AG10803 (cell line): ENCODE measurements at regions not wholly inside any gene's neighbourhood (a gene's known extent, or its start where the extent isn't known, plus 50 kb on each side); places are given as distances from the start of the nearest gene placed in this dataset.

Source experiments
- DNase-seq: peaks from one replicate; pipeline ENCODE4 v3.0.0; 2010; ENCODE audit warnings: low read depth
- H3K4me3 ChIP-seq: 2 replicates; pipeline ENCODE4 v1.5.1; 2011; ENCODE audit warnings: mild to moderate bottlenecking, low read length, control low read depth
- TF ChIP-seq, protein P1 (sequence below): conservative IDR thresholded peaks from 2 replicates; pipeline ENCODE4 v1.5.1; 2011; ENCODE audit warnings: mild to moderate bottlenecking, low read length, control low read depth, inconsistent platforms

DNA sequence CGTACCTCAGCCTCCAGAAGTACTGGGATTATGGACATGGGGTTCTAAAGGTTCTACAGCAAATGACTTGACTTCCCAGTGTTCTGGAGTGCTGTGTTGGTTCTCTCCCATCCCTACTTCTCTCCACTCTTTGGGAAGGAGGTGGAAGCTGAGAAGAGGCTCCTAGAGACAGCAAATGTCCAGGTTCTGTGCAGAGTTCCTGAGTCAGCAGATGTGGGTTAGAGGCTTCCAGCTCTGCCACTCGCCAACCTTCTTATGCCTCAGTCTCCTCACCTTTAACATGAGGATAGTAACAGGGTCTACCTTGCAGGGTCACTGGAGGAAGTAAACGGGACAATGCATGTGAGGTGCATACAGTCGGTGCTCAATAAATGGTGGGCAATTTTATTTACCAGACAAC, 80.5 kb upstream of the VSTM2B start:
- no peak for DNase-seq

GRCh38 chr19:29446361-29446760, 79.4 kb upstream of the VSTM2B start:
- H3K4me3 ChIP-seq, result no peak overlapping the region
- TF ChIP-seq, protein P1, sequence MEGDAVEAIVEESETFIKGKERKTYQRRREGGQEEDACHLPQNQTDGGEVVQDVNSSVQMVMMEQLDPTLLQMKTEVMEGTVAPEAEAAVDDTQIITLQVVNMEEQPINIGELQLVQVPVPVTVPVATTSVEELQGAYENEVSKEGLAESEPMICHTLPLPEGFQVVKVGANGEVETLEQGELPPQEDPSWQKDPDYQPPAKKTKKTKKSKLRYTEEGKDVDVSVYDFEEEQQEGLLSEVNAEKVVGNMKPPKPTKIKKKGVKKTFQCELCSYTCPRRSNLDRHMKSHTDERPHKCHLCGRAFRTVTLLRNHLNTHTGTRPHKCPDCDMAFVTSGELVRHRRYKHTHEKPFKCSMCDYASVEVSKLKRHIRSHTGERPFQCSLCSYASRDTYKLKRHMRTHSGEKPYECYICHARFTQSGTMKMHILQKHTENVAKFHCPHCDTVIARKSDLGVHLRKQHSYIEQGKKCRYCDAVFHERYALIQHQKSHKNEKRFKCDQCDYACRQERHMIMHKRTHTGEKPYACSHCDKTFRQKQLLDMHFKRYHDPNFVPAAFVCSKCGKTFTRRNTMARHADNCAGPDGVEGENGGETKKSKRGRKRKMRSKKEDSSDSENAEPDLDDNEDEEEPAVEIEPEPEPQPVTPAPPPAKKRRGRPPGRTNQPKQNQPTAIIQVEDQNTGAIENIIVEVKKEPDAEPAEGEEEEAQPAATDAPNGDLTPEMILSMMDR, result no peak
- no peak for DNase-seq

More for the DNA sequence above, 80.5 kb upstream of the VSTM2B start:
- no peak overlapping the region for H3K4me3 ChIP-seq
- TF ChIP-seq, protein P1, result no peak

DNA sequence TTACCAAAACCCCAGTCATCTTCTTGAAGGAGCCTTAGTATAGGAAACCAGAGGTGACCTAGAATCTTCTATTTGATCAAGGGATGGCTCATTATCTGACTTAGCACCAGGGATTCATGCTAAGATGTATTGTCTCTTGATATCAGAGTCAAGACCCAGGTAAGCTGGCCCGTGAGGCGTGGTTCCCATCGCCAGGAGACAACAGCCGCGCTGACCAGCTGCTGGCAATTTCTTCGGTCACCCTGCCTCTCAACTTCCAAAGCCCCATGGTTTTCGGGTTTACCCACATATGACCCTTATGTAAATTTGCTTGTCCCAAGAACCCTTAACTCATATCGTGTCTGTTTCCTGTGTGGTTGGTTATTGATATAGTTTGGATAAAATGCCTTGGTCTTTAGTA, 77.7 kb upstream of the VSTM2B start:
- H3K4me3 ChIP-seq, result no peak overlapping the region
- no peak for DNase-seq
- TF ChIP-seq, protein P1, result no peak

DNA sequence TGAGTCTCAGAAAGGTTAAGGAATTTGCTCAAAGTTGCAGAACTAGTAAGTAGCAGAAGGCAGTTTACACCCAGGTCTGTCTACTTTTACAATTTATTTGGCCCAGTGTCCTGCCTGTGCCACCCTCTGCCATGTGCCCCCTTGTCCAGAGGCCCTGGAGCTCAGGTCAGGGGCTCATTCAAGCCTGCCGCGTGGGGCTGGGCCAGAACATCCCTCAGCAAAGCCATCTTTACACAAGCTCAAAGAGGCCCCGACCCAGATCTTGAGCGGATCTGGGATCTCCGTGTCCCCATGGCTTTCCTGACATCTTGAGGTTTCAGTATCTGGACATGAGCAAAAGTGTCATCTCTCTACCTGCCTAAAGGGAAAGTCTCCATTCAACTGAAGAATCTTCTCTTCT, 76.4 kb upstream of the VSTM2B start:
- TF ChIP-seq, protein P1, result no peak
- no peak for DNase-seq

GRCh38 chr19:29450306-29450705, 75.5 kb upstream of the VSTM2B start:
- DNase-seq, result no peak
- no peak overlapping the region for H3K4me3 ChIP-seq
- TF ChIP-seq, protein P1, result no peak

More for the DNA sequence above, 76.4 kb upstream of the VSTM2B start:
- no peak overlapping the region for H3K4me3 ChIP-seq

- DNase-seq, result no peak
- H3K4me3 ChIP-seq, result no peak overlapping the region
- TF ChIP-seq, protein P1, result no peak
Measured at GRCh38 chr19:29450812-29451211, 75.0 kb upstream of the VSTM2B start.

GRCh38 chr19:29454109-29454508, 71.7 kb upstream of the VSTM2B start:
- DNase-seq, result no peak
- TF ChIP-seq, protein P1, result no peak
- H3K4me3 ChIP-seq, result no peak overlapping the region
